ENCODE measurements at regions not wholly inside any gene's neighbourhood (a gene's known extent, or its start where the extent isn't known, plus 50 kb on each side); places are given as distances from the start of the nearest gene placed in this dataset.

- TF ChIP-seq CTCF (IDR thresholded peaks at IDR 0.05) (no peak), POLR2A (IDR thresholded peaks at IDR 0.05) (no peak)
These were observed 673.1 kb upstream of the CPEB2 start for GRCh38 chr4:14329228-14329627.
